NB4 (cell line): ENCODE measurements at regions not wholly inside any gene's neighbourhood (a gene's known extent, or its start where the extent isn't known, plus 50 kb on each side); places are given as distances from the start of the nearest gene placed in this dataset.

ENCODE experiments used
- DNase-seq: peaks from one replicate; pipeline ENCODE4 v3.0.0; 2010; ENCODE audit warnings: low read depth
- H3K4me3 ChIP-seq: one replicate; pipeline ENCODE4 v1.5.1; 2011; ENCODE audit warnings: mild to moderate bottlenecking, low read depth, low read length, moderate library complexity
- CTCF ChIP-seq: IDR thresholded peaks from one replicate; pipeline ENCODE4 v1.5.1; 2012; ENCODE audit warnings: low read depth, low read length
- MYC ChIP-seq: IDR thresholded peaks from 2 replicates; pipeline ENCODE4 v1.6.1; 2011; ENCODE audit warnings: low read depth, low read length
- POLR2A ChIP-seq: IDR thresholded peaks from 2 replicates; pipeline ENCODE4 v1.6.1; 2011; ENCODE audit warnings: mild to moderate bottlenecking; ENCODE audit not compliant: insufficient read length; ENCODE audit errors: extremely low read depth
- TF ChIP-seq, protein P1 (sequence below): IDR thresholded peaks from 2 replicates; pipeline ENCODE4 v1.6.1; 2011; ENCODE audit warnings: low read depth, low read length

DNA sequence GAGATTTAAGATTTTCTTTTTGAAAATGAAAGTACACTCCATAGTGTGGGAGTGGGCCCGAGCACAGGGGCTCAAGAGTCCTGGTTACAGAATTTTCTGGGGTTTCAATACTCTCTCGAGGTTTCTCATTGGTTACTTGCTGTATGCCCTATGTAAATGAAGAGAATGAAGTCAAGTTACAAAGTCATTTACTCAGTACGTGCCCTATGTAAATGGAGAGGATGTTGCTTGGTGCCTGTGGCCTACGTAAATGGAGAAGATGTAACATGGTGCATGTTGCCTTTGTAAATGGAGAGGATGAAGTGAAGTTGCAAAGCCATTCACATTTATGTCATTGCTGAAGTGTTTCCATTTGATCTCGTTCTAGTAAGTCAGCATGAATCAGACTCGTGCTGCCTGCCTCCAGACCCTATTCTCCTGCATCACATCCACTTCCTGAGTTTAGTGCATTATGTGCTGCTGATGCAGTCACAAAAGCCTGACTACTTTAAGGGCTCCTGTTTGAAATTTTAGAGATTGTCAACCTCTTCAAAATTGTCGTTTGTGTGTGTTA lies 302.0 kb downstream of the ZBBX start:
- no peak overlapping the region for H3K4me3 ChIP-seq
- TF ChIP-seq CTCF (no peak), POLR2A (no peak), MYC (no peak)
- TF ChIP-seq, protein P1, sequence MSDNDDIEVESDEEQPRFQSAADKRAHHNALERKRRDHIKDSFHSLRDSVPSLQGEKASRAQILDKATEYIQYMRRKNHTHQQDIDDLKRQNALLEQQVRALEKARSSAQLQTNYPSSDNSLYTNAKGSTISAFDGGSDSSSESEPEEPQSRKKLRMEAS, result no peak
- DNase-seq, result no peak

DNA sequence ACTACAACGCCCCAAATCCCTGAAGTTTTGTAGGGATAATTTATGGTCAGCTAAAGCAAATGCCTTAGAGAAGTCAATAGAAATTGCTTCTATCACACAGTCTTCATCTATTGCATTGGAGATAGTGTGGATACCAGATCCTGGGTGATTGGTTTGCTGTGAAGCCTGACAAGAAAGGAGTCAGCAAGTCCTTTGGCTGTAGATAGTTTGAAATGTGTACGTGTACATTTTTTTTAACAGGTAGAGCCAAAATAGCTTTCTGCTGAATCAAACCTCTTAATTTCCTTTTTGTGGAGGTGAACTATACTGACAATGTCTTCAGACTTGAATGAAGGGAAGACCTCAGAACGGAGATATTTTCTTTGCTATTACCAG lies 312.3 kb downstream of the ZBBX start:
- no peak for TF ChIP-seq MYC
- TF ChIP-seq POLR2A, result no peak
- TF ChIP-seq, protein P1, result no peak
- no peak for TF ChIP-seq CTCF
- no peak for DNase-seq

GRCh38 chr3:167066977-167067786 lies 312.9 kb downstream of the ZBBX start:
- no peak for DNase-seq
- no peak overlapping the region for H3K4me3 ChIP-seq
- TF ChIP-seq CTCF (no peak), MYC (no peak), POLR2A (no peak)
- TF ChIP-seq, protein P1, result no peak

More for the DNA sequence above, 312.3 kb downstream of the ZBBX start:
- H3K4me3 ChIP-seq, result no peak overlapping the region

DNA sequence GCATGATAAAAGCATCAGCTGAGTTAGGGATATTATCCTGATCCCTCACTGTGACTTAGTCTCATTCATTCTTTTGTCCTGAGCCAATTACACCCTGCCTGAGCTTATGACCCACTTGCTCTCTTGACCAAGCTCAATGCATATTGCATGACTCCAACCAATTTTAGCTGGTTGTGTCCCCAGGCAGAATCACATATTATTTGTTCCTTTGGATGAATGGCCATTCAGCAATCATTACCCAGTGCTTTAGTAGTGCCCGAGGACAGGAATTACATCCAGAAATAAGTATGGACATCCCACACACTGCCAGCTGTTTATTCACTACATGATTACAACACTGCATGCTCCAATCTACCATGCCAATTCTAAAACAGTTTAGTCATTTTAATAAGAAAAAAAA lies 322.5 kb downstream of the ZBBX start:
- no peak overlapping the region for H3K4me3 ChIP-seq
- no peak for TF ChIP-seq POLR2A
- no peak for DNase-seq

DNA sequence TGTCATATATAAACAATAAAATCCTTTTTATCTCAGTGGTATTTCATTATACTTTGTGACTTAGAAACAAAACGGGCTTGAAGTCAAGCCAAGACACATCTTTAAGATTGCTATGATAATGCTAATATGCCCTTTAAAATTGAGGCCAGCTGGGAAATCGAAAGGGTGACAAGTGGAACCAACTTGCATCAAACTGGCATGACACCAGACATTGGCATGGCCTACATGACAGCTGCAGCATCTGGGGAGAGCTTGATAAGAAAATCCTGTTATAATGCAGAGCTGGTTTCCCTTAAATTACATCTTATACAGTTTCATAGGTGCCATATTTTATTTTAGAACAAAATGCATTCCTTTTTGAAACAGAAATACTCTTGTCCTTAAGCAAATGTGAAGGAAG lies 325.2 kb downstream of the ZBBX start:
- no peak overlapping the region for H3K4me3 ChIP-seq
- DNase-seq, result no peak
- TF ChIP-seq, protein P1, result no peak
- TF ChIP-seq MYC (no peak), CTCF (no peak), POLR2A (no peak)

- DNase-seq, result no peak
- H3K4me3 ChIP-seq, result no peak overlapping the region
- TF ChIP-seq CTCF (no peak), MYC (no peak), POLR2A (no peak)
- TF ChIP-seq, protein P1, result no peak
These were observed 328.7 kb downstream of the ZBBX start for GRCh38 chr3:167051421-167051820.
